ENCODE measurements at regions not wholly inside any gene's neighbourhood (a gene's known extent, or its start where the extent isn't known, plus 50 kb on each side); places are given as distances from the start of the nearest gene placed in this dataset.

DNA sequence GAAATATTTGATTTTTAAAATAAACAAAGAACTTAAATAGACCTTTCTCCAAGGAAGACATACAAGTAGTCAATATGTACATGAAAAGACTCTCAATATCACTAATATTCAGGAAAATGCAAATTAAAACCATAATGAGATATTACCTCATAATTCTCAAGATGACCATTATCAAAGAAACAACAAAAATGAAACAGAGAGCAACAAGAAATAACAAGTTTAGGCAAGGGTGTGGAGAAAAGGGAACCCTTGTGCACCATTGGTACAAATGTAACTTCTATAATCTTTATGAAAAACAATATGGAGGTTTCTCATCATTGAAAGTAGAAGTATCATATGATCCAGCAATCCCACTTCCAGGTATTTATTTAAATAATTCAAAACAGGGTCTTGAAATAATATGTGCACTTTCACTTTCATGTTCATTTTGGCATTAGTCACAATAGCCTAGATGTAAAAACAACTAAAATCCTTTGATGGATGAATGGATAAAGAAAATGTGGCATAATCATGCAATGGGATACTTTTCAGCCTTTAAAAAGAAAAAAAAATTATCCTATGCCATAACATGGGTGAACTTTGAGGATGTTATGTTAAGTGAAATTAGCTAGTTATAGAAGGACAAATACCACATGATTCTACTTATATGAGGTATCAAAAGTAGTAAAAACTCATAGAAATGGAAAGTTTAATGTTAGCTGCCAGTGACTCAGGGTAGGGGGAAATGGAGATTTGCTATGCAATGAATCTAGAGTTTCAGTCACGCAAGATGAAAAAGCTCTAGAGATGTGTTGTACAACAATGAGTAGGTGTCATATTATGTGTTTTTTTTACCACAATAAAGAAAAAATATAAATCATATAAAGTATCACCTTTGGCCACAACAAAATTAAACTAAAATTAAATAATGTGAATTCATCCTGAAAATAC lies 114.5 kb upstream of the LYPLAL1 start:
- DNase-seq (ENCODE audit: low read depth) (no peak), FAIRE-seq (no peak)
- TF ChIP-seq, protein P1, sequence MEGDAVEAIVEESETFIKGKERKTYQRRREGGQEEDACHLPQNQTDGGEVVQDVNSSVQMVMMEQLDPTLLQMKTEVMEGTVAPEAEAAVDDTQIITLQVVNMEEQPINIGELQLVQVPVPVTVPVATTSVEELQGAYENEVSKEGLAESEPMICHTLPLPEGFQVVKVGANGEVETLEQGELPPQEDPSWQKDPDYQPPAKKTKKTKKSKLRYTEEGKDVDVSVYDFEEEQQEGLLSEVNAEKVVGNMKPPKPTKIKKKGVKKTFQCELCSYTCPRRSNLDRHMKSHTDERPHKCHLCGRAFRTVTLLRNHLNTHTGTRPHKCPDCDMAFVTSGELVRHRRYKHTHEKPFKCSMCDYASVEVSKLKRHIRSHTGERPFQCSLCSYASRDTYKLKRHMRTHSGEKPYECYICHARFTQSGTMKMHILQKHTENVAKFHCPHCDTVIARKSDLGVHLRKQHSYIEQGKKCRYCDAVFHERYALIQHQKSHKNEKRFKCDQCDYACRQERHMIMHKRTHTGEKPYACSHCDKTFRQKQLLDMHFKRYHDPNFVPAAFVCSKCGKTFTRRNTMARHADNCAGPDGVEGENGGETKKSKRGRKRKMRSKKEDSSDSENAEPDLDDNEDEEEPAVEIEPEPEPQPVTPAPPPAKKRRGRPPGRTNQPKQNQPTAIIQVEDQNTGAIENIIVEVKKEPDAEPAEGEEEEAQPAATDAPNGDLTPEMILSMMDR (IDR thresholded peaks at IDR 0.05; ENCODE audit: insufficient read depth, low read length, severe bottlenecking): no peak
- Histone ChIP-seq H3K36me3 (ENCODE audit: control insufficient read depth, insufficient read depth, low read length) (no peaks in the 10 kb centered on the region), H3K4me3 (ENCODE audit: low read depth, low read length) (no peak overlapping the region), H3K27me3 (ENCODE audit: control insufficient read depth, insufficient read depth, low read length) (no peaks in the 10 kb centered on the region)

- DNase-seq (ENCODE audit: low read depth): no peak
- FAIRE-seq: no peak
- no peaks in the 10 kb centered on the region for H3K27me3 ChIP-seq (ENCODE audit: control insufficient read depth, insufficient read depth, low read length)
- no peak overlapping the region for H3K4me3 ChIP-seq (ENCODE audit: low read depth, low read length)
- H3K36me3 ChIP-seq (ENCODE audit: control insufficient read depth, insufficient read depth, low read length): no peaks in the 10 kb centered on the region
- TF ChIP-seq, protein P1 (IDR thresholded peaks at IDR 0.05; ENCODE audit: insufficient read depth, low read length, severe bottlenecking): no peak
These were observed 112.9 kb upstream of the LYPLAL1 start for GRCh38 chr1:219060798-219061197.

GRCh38 chr1:219062161-219062560 lies 111.5 kb upstream of the LYPLAL1 start:
- no peaks in the 10 kb centered on the region for H3K27me3 ChIP-seq (ENCODE audit: control insufficient read depth, insufficient read depth, low read length)
- DNase-seq (ENCODE audit: low read depth): no peak
- no peak for FAIRE-seq
- H3K4me3 ChIP-seq (ENCODE audit: low read depth, low read length): no peak overlapping the region
- H3K36me3 ChIP-seq (ENCODE audit: control insufficient read depth, insufficient read depth, low read length): no peaks in the 10 kb centered on the region
- TF ChIP-seq, protein P1 (IDR thresholded peaks at IDR 0.05; ENCODE audit: insufficient read depth, low read length, severe bottlenecking): no peak

DNA sequence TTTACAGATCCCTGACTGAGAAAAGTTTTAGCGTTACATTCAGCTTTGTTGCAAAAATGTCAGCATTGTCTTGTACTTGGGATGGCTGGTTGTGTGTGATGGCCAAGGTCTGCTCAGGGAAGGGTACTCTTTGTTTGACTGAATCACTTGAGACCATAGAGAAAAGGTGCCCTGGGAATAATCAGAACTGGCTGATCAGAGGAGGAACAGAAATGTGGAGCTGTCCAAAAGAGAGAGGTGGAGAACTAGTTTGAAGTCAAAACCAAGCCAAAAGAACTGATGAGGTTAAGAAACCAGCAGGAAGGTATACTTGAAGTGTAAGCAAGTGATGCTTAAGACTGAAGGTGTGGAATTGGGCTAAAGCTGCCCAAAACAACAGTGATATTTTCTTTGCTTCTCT lies 107.6 kb upstream of the LYPLAL1 start:
- DNase-seq (ENCODE audit: low read depth) (no peak), FAIRE-seq (no peak)
- no peak overlapping the region for H3K4me3 ChIP-seq (ENCODE audit: low read depth, low read length)
- H3K27me3 ChIP-seq (ENCODE audit: control insufficient read depth, insufficient read depth, low read length): no peaks in the 10 kb centered on the region
- TF ChIP-seq, protein P1 (IDR thresholded peaks at IDR 0.05; ENCODE audit: insufficient read depth, low read length, severe bottlenecking): no peak
- no peaks in the 10 kb centered on the region for H3K36me3 ChIP-seq (ENCODE audit: control insufficient read depth, insufficient read depth, low read length)

DNA sequence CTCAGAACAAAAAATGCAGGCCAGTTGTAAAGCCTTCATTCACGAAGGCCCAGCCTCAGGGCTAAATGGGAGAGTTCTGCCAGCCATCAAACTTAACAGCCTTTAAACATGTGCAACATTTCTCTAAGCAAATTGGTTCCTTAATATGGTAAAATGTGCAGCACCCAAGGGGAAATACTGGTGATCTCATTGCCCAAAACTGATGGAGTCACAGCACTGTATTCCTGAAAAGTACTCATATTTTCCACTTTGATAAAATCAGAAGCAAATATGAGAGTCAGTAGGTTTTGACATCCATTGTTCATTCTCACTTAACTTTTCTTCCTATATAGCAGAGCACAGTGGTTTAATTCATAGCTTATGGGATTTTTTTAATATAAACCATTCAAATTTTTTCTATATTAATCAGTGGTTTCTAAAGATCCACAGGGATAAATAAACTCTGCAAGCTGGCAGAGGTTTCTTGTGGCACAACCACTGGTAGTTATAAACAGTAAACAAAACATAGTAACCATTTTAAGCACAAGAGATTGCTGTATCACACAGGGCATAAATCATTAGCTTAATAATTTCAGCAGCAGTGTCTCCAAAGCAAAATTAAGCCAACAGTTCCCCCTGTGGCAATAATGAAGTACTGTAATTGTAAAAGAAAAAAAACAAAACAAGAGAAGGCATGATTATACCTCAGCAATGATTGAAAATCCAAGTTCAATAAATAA lies 106.9 kb upstream of the LYPLAL1 start:
- Histone ChIP-seq H3K4me3 (ENCODE audit: low read depth, low read length) (no peak overlapping the region), H3K27me3 (ENCODE audit: control insufficient read depth, insufficient read depth, low read length) (no peaks in the 10 kb centered on the region), H3K36me3 (ENCODE audit: control insufficient read depth, insufficient read depth, low read length) (no peaks in the 10 kb centered on the region)
- DNase-seq (ENCODE audit: low read depth) (peak; percentile 47), FAIRE-seq (no peak)
- TF ChIP-seq, protein P1 (IDR thresholded peaks at IDR 0.05; ENCODE audit: insufficient read depth, low read length, severe bottlenecking): peak; percentile 41

Measured in bronchial epithelial cell (primary cell).